ENCODE measurements at regions not wholly inside any gene's neighbourhood (a gene's known extent, or its start where the extent isn't known, plus 50 kb on each side); places are given as distances from the start of the nearest gene placed in this dataset.

GRCh38 chr7:18363751-18364380 is 131.7 kb upstream of the HDAC9 start:
- Histone ChIP-seq H4K8ac (ENCODE audit: low read depth in 2 of 2, low read length in 2 of 2) (no peak overlapping the region), H3K23ac (ENCODE audit: low read depth, low read length) (no peak overlapping the region), H3K4me1 (ENCODE audit: control insufficient read depth, insufficient read depth, low read length) (no peaks in the 10 kb centered on the region), H2AFZ (replicated peaks; ENCODE audit: low read length, poor library complexity) (no peak overlapping the region), H4K91ac (ENCODE audit: insufficient read depth, low read depth, low read length) (no peak overlapping the region), H3K9me3 (ENCODE audit: control insufficient read depth, insufficient read depth, low read length) (no peaks in the 10 kb centered on the region), H3K4ac (ENCODE audit: low read depth, low read length) (no peak overlapping the region), H2BK20ac (ENCODE audit: low read depth, low read length) (no peak overlapping the region), H3K18ac (ENCODE audit: low read depth, low read length) (no peak overlapping the region), H3K27ac (ENCODE audit: insufficient read depth, low read length) (no peak overlapping the region), H2BK15ac (ENCODE audit: low read depth, low read length) (no peak overlapping the region), H2AK5ac (ENCODE audit: low read depth, low read length) (no peak overlapping the region), H3K4me2 (ENCODE audit: low read depth, low read length) (no peak overlapping the region), H3K79me1 (ENCODE audit: low read depth in 1 of 2, low read length in 2 of 2) (no peaks in the 10 kb centered on the region), H2BK5ac (ENCODE audit: low read depth, low read length, poor library complexity, severe bottlenecking) (no peak overlapping the region), H3K27me3 (ENCODE audit: control insufficient read depth, insufficient read depth, low read length) (no peaks in the 10 kb centered on the region), H3K9me1 (ENCODE audit: insufficient read depth, low read length) (no peaks in the 10 kb centered on the region), H3K56ac (ENCODE audit: extremely low read depth, insufficient read depth, low read length) (no peak overlapping the region), H4K20me1 (ENCODE audit: insufficient read depth, low read length) (no peaks in the 10 kb centered on the region), H3K9ac (ENCODE audit: low read depth, low read length) (no peak overlapping the region), H4K5ac (ENCODE audit: low read depth, low read length) (no peak overlapping the region), H3K14ac (replicated peaks; ENCODE audit: low read depth, low read length) (no peak overlapping the region), H3K36me3 (ENCODE audit: control insufficient read depth, insufficient read depth, low read length) (no peaks in the 10 kb centered on the region), H2BK120ac (ENCODE audit: low read depth, low read length) (no peak overlapping the region), H2AK9ac (replicated peaks; ENCODE audit: low read depth, low read length, poor library complexity) (no peak overlapping the region), H3K4me3 (ENCODE audit: insufficient read depth, low read depth, low read length) (no peak overlapping the region)
- TF ChIP-seq RAD21 (IDR thresholded peaks at IDR 0.05; ENCODE audit: low read length) (no peak), RFX5 (IDR thresholded peaks at IDR 0.05; ENCODE audit: low read depth, low read length) (no peak), CHD1 (IDR thresholded peaks at IDR 0.05; ENCODE audit: low read depth, low read length) (no peak), SMC3 (IDR thresholded peaks at IDR 0.05; ENCODE audit: low read depth, low read length) (no peak), NFE2L2 (IDR thresholded peaks at IDR 0.05; ENCODE audit: low read depth, low read length) (no peak), ELK1 (IDR thresholded peaks at IDR 0.05; ENCODE audit: borderline replicate concordance, low read depth, low read length) (no peak), MAZ (IDR thresholded peaks at IDR 0.05; ENCODE audit: borderline replicate concordance, low read depth, low read length) (no peak), RCOR1 (IDR thresholded peaks at IDR 0.05; ENCODE audit: insufficient replicate concordance, low read length) (no peak), BHLHE40 (IDR thresholded peaks at IDR 0.05; ENCODE audit: low read depth, low read length) (no peak), FOS (IDR thresholded peaks at IDR 0.05; ENCODE audit: low read depth, low read length) (no peak), MXI1 (IDR thresholded peaks at IDR 0.05; ENCODE audit: borderline replicate concordance, low read depth, low read length) (no peak)
- TF ChIP-seq, protein P1, sequence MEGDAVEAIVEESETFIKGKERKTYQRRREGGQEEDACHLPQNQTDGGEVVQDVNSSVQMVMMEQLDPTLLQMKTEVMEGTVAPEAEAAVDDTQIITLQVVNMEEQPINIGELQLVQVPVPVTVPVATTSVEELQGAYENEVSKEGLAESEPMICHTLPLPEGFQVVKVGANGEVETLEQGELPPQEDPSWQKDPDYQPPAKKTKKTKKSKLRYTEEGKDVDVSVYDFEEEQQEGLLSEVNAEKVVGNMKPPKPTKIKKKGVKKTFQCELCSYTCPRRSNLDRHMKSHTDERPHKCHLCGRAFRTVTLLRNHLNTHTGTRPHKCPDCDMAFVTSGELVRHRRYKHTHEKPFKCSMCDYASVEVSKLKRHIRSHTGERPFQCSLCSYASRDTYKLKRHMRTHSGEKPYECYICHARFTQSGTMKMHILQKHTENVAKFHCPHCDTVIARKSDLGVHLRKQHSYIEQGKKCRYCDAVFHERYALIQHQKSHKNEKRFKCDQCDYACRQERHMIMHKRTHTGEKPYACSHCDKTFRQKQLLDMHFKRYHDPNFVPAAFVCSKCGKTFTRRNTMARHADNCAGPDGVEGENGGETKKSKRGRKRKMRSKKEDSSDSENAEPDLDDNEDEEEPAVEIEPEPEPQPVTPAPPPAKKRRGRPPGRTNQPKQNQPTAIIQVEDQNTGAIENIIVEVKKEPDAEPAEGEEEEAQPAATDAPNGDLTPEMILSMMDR (conservative IDR thresholded peaks at IDR 0.05; ENCODE audit: low read depth, low read length), result no peak
- BruUV-seq (replicated peaks), result no TSS peak
- WGBS, 2 experiments (ENCODE audit: extremely low coverage in 2 of 2, insufficient read length in 1 of 2), result no CpG with 5 or more reads among the region's 4 CpGs
- ChIA-PET POLR2A (ENCODE audit: unreplicated experiment) (no interaction called here), CTCF (no interaction called here)
- in situ Hi-C loops (cut with MboI; ENCODE audit: low sequenced_read_pairs) (loop anchor here (25.0 kb wide), 2 partner anchors 748 to 1073 kb away; partner anchors contain the start of gene TWIST1), dilution Hi-C loops (cut with HindIII; ENCODE audit: low sequenced_read_pairs, unreplicated experiment) (no loop called here), intact Hi-C loops (cut with micrococcal nuclease) (no loop called here)
- DNase-seq (no peak), ATAC-seq (ENCODE audit: low read depth) (no peak)

Measured in IMR-90 (cell line).